ENCODE measurements at regions not wholly inside any gene's neighbourhood (a gene's known extent, or its start where the extent isn't known, plus 50 kb on each side); places are given as distances from the start of the nearest gene placed in this dataset.

GRCh38 chr7:67391168-67391567 lies 394.5 kb downstream of the TYW1 start:
- H3K27ac ChIP-seq, result no peak overlapping the region
- TF ChIP-seq EP300 (IDR thresholded peaks at IDR 0.05), result no peak
- TF ChIP-seq POLR2AphosphoS5 (IDR thresholded peaks at IDR 0.05), result no peak
- TF ChIP-seq, protein P1, sequence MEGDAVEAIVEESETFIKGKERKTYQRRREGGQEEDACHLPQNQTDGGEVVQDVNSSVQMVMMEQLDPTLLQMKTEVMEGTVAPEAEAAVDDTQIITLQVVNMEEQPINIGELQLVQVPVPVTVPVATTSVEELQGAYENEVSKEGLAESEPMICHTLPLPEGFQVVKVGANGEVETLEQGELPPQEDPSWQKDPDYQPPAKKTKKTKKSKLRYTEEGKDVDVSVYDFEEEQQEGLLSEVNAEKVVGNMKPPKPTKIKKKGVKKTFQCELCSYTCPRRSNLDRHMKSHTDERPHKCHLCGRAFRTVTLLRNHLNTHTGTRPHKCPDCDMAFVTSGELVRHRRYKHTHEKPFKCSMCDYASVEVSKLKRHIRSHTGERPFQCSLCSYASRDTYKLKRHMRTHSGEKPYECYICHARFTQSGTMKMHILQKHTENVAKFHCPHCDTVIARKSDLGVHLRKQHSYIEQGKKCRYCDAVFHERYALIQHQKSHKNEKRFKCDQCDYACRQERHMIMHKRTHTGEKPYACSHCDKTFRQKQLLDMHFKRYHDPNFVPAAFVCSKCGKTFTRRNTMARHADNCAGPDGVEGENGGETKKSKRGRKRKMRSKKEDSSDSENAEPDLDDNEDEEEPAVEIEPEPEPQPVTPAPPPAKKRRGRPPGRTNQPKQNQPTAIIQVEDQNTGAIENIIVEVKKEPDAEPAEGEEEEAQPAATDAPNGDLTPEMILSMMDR (IDR thresholded peaks at IDR 0.05), result no peak
- no peak for TF ChIP-seq POLR2A (IDR thresholded peaks at IDR 0.05)
- DNase-seq, result peak in 1 of 2 donors; percentile 55
- no peak overlapping the region for H3K4me3 ChIP-seq
- no peaks in the 10 kb centered on the region for H3K36me3 ChIP-seq
- H3K27me3 ChIP-seq, result no peaks in the 10 kb centered on the region
- ATAC-seq (ENCODE audit: low FRiP score in 2 of 2), result no peak
- no peaks in the 10 kb centered on the region for H3K4me1 ChIP-seq
- WGBS, 2 donors, result 52 to 66% methylated on average over 19 of the region's 19 CpGs
- H3K9me3 ChIP-seq, result no peaks in the 10 kb centered on the region

DNA sequence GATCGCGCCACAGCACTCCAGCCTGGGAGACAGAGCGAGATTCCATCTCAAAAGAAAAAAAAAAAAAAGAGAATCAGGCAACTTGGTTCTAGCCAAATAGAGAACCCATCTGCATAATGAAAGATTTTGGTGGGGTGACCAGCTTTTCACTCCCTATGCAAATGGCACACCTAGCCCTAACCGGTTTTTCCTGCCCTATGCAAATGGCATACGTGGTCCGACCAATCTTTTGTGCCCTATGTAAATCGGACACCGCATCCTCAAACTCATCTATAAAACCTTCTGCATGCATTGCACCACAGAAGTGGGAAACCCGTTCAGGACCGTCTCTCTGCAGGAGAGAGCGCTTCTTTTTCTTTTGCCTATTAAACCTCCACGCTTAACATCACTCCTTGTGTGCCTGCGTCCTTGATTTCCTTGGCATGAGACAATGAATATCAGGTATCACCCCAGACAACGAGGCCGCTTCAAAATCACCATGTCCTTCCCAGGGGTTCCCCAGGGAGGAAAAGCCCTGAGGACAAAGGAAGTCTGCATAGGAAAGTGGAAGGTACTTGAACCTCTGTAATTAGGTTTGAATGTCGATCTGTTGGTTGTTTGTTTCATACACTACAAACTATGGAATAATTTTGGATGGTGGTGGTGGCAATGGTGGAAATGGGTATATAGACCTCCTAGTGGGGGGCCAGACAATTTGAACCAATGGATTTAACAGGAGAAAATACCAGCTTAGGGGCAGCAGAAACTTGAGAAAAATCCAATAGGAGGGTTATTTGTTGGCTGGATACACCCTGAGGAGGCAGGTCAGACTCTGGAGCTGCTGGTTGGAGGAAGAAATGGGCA lies 396.2 kb downstream of the TYW1 start:
- no peak for ATAC-seq (ENCODE audit: low FRiP score in 2 of 2)
- Histone ChIP-seq H3K4me3 (no peak overlapping the region), H3K4me1 (no peaks in the 10 kb centered on the region), H3K27me3 (no peaks in the 10 kb centered on the region), H3K9me3 (peaks cover 0 to 2% (median 0%) of the 10 kb centered on the region in 4 donors), H3K27ac (no peak overlapping the region), H3K36me3 (no peaks in the 10 kb centered on the region)
- DNase-seq, result no peak
- WGBS, 2 donors, result 68 to 72% methylated on average over 16 of the region's 16 CpGs
- no peak for TF ChIP-seq POLR2AphosphoS5 (IDR thresholded peaks at IDR 0.05)

DNA sequence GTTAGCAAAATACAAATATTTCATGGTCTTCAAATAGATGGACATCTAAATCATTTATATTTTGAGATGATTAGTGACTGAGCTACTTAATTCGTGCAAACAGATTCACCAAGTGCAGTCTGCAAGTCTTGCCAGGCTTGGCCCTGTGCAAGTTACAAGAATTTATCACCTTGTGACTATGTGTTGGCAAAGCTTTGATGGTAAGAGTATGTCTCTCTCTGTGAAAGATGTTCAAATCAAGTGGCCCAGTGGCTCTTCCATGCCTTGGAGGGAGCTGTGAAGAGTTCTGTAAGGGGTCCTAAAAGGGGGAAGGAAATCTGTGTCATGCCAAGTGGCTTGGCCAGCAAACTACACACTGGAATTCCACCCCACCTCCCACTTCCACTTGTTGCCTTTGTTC lies 397.3 kb downstream of the TYW1 start:
- no peak overlapping the region for H3K27ac ChIP-seq
- H3K4me1 ChIP-seq, result no peaks in the 10 kb centered on the region
- H3K4me3 ChIP-seq, result no peak overlapping the region
- DNase-seq (no peak), ATAC-seq (ENCODE audit: low FRiP score in 2 of 2) (no peak)
- TF ChIP-seq POLR2AphosphoS5 (IDR thresholded peaks at IDR 0.05), result no peak
- TF ChIP-seq, protein P1 (IDR thresholded peaks at IDR 0.05), result no peak
- TF ChIP-seq EP300 (IDR thresholded peaks at IDR 0.05), result no peak
- TF ChIP-seq POLR2A (IDR thresholded peaks at IDR 0.05), result no peak
- no peaks in the 10 kb centered on the region for H3K27me3 ChIP-seq
- H3K36me3 ChIP-seq, result no peaks in the 10 kb centered on the region
- peaks cover 0 to 10% (median 0%) of the 10 kb centered on the region in 4 donors for H3K9me3 ChIP-seq
- 71 to 80% methylated on average over 1 of the region's 1 CpG for WGBS, 2 donors

DNA sequence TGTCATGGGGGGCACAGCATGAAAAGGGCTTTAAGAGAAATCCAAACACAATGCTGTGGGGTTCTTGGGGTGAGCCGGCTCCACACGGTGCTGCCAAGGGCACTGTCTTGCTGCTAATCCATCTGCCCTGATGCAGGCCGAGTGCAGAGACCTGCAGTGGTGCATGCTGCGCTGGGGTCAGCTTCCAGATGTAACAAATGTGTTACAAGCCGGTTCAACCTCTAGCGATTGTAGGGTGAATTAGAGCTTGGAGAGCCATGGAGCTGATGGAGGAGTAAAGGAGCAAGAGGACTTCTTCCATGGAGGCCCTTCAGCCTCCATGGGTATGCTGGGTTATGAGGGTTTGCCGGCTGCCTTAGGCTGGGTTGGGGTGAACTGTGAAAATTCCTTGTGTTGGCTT lies 402.3 kb downstream of the TYW1 start:
- Histone ChIP-seq H3K27me3 (no peaks in the 10 kb centered on the region), H3K4me1 (no peaks in the 10 kb centered on the region), H3K4me3 (no peak overlapping the region), H3K36me3 (no peaks in the 10 kb centered on the region), H3K27ac (no peak overlapping the region), H3K9me3 (peaks cover 0 to 10% (median 0%) of the 10 kb centered on the region in 4 donors)
- TF ChIP-seq POLR2AphosphoS5 (IDR thresholded peaks at IDR 0.05) (no peak), EP300 (IDR thresholded peaks at IDR 0.05) (no peak), POLR2A (IDR thresholded peaks at IDR 0.05) (no peak)
- TF ChIP-seq, protein P1 (IDR thresholded peaks at IDR 0.05), result no peak
- no peak for ATAC-seq (ENCODE audit: low FRiP score in 2 of 2)
- 62 to 81% methylated on average over 6 to 7 of the region's 7 CpGs for WGBS, 2 donors
- DNase-seq, result no peak

DNA sequence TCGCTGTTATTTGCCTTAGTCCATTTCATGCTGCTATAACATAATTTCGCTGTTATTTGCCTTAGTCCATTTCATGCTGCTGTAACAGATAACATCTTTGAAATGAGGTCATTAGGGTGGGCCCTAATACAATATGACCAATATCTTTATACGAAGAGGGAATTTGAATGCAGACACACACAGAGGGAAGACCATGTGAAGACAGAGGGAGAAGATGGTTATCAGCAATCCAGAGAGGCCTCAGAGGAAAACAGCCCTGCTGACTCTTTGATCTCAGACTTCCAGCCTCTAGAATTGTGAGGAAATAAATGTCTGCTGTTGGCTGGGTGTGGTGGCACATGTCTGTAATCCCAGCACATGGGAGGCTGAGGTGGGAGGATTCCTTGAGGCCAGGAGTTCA lies 404.9 kb downstream of the TYW1 start:
- H3K27ac ChIP-seq, result no peak overlapping the region
- TF ChIP-seq, protein P1 (IDR thresholded peaks at IDR 0.05), result no peak
- TF ChIP-seq EP300 (IDR thresholded peaks at IDR 0.05), result no peak
- TF ChIP-seq POLR2AphosphoS5 (IDR thresholded peaks at IDR 0.05), result no peak
- TF ChIP-seq POLR2A (IDR thresholded peaks at IDR 0.05), result no peak
- H3K9me3 ChIP-seq, result peaks cover 0 to 10% (median 0%) of the 10 kb centered on the region in 4 donors
- no peak overlapping the region for H3K4me3 ChIP-seq
- DNase-seq (no peak), ATAC-seq (ENCODE audit: low FRiP score in 2 of 2) (no peak)
- H3K36me3 ChIP-seq, result no peaks in the 10 kb centered on the region
- H3K4me1 ChIP-seq, result no peaks in the 10 kb centered on the region
- no peaks in the 10 kb centered on the region for H3K27me3 ChIP-seq
- 88 to 91% methylated on average over 3 of the region's 3 CpGs for WGBS, 2 donors
